Dedifferentiated amniotic fluid mesenchymal stem cell (primary cell): ENCODE measurements at regions not wholly inside any gene's neighbourhood (a gene's known extent, or its start where the extent isn't known, plus 50 kb on each side); places are given as distances from the start of the nearest gene placed in this dataset.

Experiments used
- DNase-seq: peaks from one replicate; pipeline ENCODE4 v3.0.0-alpha.2; 2016; ENCODE audit errors: extremely low spot score

DNA sequence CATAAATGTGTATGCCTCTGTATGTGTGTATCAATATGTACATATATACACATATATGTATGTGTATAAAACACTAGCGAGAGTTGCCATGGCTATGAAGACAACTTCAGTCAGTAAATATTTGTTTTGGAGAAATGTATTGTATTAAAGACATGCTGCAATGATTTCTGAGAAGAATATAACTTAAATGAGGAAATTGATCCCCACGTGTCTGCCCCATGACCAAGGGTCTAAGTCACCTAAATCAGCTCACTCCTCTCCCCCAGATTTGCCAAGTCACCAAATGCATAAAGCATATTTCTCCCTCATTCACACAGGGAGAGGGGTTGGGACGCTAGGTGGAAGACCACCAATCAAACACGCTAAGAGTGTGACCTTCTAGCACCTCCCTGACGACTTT is 58.3 kb upstream of the LYST start:
- no peak for DNase-seq

DNA sequence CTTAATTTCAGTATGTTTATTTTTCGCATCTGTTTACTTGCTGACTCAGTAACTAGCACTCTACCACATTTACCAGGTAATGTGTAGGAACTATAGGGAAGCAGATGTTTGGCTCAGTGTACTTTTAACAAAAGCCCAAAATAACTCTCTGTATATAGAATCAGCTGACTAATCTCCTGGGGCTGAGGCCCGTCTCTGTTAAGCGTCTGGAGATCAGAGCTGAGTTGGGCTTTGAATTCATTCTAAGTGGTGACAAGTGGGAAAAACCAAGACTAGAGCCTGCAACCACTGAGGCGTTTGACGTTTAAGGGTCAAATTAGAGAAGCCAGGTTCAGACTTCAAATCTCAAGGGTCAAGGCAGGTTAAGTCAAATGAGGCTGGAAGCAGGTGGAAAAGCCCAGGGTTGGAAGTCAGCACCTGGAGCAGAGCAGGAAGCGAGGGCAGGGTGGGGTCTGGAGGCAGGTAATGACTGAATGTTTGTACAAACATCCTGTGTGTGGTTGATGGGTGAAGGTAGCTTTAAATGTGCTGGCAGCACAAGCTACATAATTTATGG is 56.8 kb upstream of the LYST start:
- no peak for DNase-seq

DNA sequence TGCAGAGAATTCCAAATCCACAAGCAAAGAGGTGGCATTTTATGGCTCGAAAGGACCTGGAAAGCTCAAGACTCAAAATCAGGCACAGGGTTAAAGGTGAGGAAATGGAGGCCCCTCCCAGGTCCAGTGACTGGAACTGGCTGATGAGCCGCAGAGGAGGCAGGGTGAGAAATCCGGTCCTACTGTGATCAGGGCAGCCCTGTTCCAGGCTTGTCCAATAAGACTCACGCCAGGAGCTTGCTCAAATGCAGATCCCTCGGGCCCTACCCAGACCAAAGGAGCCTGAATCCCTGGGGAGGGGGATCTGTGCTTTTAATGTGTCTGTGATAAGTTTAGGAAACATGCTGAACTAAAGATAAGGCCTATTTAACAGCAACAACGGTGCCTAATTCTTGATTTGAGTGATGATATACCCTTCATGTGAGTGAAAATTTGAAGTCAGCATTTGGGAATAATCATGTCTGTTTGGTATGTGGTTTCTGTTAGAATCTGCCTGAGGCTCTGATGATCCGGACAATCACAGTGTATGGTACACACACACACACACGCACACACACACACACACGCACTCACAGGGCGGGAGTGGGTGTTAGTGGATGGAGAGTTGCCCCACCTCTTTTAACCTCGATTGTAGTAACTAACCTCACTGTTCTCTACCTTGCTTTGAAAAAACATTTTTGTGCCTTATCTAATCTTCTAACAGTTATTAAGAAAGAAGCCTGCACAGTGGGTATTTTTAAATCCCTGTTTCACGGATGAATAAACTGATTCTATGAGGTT is 54.1 kb upstream of the LYST start:
- peak; percentile 28 for DNase-seq

DNA sequence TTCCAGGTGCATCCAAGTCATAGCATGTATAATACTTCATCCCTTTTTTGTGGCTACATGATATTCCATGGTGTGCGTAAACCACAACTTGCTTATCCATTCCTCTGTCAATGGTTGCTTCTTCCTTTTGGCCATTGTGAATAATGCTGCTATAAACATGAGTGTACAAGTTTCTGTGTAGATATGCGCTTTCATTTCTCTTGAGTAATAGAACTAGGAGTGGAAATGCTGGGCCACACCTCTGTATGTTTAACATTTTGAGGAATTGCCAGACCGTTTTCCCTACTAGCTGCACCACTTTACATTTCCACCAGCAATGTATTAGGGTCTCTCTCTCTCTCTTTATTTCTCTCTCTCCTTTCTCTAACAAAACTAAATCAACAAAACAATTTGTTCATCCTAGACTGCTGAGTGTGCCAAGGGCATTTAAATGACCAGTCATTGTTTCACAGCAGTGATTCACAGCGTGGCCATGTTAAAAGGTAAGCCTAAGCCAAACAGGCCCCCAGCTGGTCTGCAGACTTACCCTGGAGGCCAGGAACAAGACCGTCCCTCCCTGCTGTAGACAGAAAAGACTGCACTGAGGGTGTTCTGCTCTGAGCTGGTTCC is 53.2 kb upstream of the LYST start:
- peak; percentile 23 for DNase-seq

DNA sequence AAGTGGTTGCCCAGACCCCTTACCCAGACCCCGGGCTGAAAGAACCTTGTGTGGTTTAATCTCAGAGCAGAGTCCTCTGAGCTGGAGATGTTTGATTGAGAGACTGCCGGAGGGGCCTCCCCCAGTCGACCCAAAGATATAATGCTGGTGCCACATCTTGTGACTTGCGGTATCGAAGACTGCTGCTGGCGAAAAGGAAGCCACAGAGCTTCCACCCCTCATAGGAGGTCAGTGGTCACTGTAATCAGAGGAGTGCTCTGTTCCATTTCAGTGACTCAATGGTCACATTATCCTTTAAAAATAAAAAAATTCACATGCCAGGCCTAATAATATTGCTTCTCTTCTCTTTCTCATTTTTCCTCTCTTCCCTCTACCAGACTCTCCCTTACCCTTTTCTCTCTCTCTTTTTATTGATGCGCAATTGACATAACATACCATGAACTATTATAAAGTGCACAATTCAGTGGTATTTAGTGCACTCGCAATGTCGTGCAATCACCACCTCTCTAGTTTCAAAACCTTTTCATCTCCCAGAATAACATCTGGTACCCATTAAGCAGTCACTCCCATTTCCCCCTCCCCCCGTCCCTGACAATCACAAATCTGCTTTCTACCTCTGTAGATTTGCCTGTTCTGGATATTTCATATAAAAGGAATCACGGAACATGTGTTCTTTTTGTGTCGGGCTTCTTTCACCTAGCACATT is 52.6 kb upstream of the LYST start:
- peak; percentile 47 for DNase-seq

DNA sequence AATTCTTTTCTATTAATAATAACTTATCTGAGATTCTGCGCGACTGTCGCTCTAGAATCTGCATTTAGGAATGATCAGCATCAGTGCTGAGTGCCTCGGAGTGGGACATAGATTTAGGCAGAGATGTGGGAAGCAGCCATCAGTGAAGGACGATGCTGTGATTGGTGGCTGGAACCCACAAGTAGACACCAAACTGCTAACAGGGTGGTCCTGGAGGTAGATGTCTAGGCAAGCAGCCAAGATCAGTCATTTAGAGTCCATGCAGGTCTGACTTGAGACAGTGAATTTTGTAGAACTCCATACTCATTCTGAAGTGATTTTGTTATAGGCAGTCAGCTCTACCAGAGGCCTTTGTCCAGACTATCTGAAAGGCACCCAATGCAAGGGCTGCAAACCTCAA is 51.8 kb upstream of the LYST start:
- no peak for DNase-seq

DNA sequence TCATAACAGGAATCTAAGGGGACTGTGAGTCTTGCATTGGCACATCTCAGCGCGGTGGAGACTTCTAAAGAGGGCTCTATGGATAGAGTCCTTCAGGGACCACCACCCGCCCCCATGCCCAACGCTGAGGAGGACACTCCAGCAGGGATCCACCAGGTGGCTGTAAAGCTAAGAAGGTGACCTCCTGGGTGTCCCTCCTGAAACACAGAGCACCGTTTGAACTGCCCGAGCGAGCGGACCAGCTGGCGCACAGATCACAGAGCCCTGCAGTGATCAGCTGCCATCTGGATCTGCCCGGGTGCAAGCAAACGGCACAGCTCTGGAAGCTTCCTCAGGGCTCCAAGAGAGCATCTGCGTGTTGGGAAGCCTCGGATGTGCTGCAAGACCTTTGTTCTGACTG is 51.3 kb upstream of the LYST start:
- no peak for DNase-seq

DNA sequence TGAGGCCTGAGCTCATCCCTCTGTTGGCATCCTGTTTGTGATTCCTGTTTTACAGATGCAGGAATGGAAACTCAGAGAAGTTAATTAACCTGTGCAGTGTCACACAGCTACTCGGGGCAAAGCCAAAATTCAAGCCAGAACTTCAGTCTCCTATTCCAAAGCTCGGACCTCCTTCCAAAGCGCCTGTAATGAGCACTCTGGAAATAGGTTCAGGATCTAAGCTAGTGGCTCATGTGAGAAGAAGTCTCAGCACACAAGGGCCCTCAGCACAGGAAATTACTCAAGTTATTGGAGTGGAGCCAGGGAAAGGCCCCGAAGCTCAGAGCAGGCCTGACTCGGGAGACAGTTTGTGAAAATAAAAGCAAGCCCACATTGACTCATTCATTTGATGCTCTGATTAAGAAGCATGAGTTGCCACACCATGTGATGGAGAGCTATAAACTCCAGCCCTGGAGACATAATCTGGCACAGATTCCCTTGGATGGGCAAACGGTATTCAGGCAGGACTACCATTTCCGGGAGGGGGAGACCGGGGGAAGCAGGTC is 50.6 kb upstream of the LYST start:
- peak; percentile 97 for DNase-seq
